SU-DHL-6 (cell line): ENCODE measurements at regions not wholly inside any gene's neighbourhood (a gene's known extent, or its start where the extent isn't known, plus 50 kb on each side); places are given as distances from the start of the nearest gene placed in this dataset.

Experiments used
- H2AFZ ChIP-seq: fragments of 200-600 bp; sonication (generic); 2 replicates; pipeline ENCODE4 v1.6.1; 2014; ENCODE audit warnings: low read depth, mild to moderate bottlenecking, moderate library complexity, mixed read lengths, antibody characterized with exemption, low read length; ENCODE audit not compliant: severe bottlenecking
- H3F3A ChIP-seq: fragments of 200-600 bp; shearing (Covaris generic); 2 replicates; pipeline ENCODE4 v1.6.0; 2016; ENCODE audit warnings: antibody characterized with exemption, mild to moderate bottlenecking; ENCODE audit not compliant: insufficient read depth
- H3K27ac ChIP-seq: fragments of 200-600 bp; sonication (generic); 2 replicates; pipeline ENCODE4 v1.5.1; 2016; ENCODE audit warnings: low read depth, mild to moderate bottlenecking, low read length, moderate library complexity, mixed read lengths
- H3K27me3 ChIP-seq: fragments of 200-600 bp; sonication (generic), shearing (Covaris generic); 2 replicates; pipeline ENCODE4 v1.6.0; 2014; ENCODE audit warnings: mild to moderate bottlenecking, low read length
- H3K36me3 ChIP-seq: fragments of 200-600 bp; sonication (generic); 2 replicates; pipeline ENCODE4 v1.6.1; 2014; ENCODE audit warnings: mild to moderate bottlenecking, low read length, mixed read lengths
- H3K4me2 ChIP-seq: fragments of 300-600, 200-600 bp; shearing (Covaris generic), sonication (generic); 2 replicates; pipeline ENCODE4 v1.6.0; 2014; ENCODE audit warnings: low read length, low read depth, mild to moderate bottlenecking; ENCODE audit not compliant: poor library complexity, severe bottlenecking
- H3K4me3 ChIP-seq: fragments of 200-600 bp; sonication (generic); 2 replicates; pipeline ENCODE4 v1.5.1; 2014; ENCODE audit warnings: antibody characterized with exemption, low read length, mild to moderate bottlenecking, mixed read lengths; ENCODE audit not compliant: insufficient read depth, poor library complexity, severe bottlenecking
- H3K79me2 ChIP-seq: fragments of 200-600 bp; sonication (generic); 2 replicates; pipeline ENCODE4 v1.6.1; 2014; ENCODE audit warnings: mild to moderate bottlenecking, low read length, moderate library complexity; ENCODE audit not compliant: insufficient read depth
- H3K9ac ChIP-seq: fragments of 200-600 bp; sonication (generic); 2 replicates; pipeline ENCODE4 v1.7.0; 2014; ENCODE audit warnings: mild to moderate bottlenecking, low read length
- H3K9me2 ChIP-seq: fragments of 200-600 bp; sonication (generic); replicated peaks from 2 replicates; pipeline ENCODE4 v1.6.1; 2014; ENCODE audit warnings: low read length; ENCODE audit not compliant: insufficient read depth
- H3K9me3 ChIP-seq: fragments of 200-600 bp; sonication (generic); 2 replicates; pipeline ENCODE4 v1.6.1; 2014; ENCODE audit warnings: low read length, mixed read lengths; ENCODE audit not compliant: insufficient read depth
- H4K20me1 ChIP-seq: fragments of 200-600 bp; sonication (generic); 2 replicates; pipeline ENCODE4 v1.6.1; 2014; ENCODE audit warnings: low read depth, mild to moderate bottlenecking, antibody characterized with exemption, low read length, moderate library complexity, mixed read lengths
- CTCF ChIP-seq: fragments of 200-600 bp; sonication (generic); IDR thresholded peaks from one replicate; pipeline ENCODE4 v1.5.1; 2017; ENCODE audit warnings: antibody characterized with exemption, mild to moderate bottlenecking, low read length, moderate library complexity; ENCODE audit not compliant: insufficient read depth, poor library complexity, severe bottlenecking
- EZH2phosphoT487 ChIP-seq: fragments of 200-600 bp; sonication (generic), shearing (Covaris generic); conservative IDR thresholded peaks from 2 replicates; pipeline ENCODE4 v1.6.1; 2018; ENCODE audit warnings: mild to moderate bottlenecking, antibody characterized with exemption, low read length, moderate library complexity, mixed read lengths

GRCh38 chr11:119550053-119550752 lies 127.2 kb upstream of the THY1 start:
- no peak for TF ChIP-seq CTCF
- no peak for TF ChIP-seq EZH2phosphoT487
- Histone ChIP-seq H2AFZ (no peak overlapping the region), H3K9me2 (no peaks in the 10 kb centered on the region), H3K9me3 (peaks cover 13% of the 10 kb centered on the region; the same call in 1 of the 2 replicates), H3K9ac (no peak overlapping the region), H3K27me3 (no peaks in the 10 kb centered on the region), H3F3A (no peaks in the 10 kb centered on the region), H3K4me2 (no peak overlapping the region), H3K79me2 (no peaks in the 10 kb centered on the region), H4K20me1 (no peaks in the 10 kb centered on the region), H3K36me3 (no peaks in the 10 kb centered on the region), H3K27ac (no peak overlapping the region), H3K4me3 (no peak overlapping the region)

- Histone ChIP-seq H3K4me2 (no peak overlapping the region), H3K27me3 (no peaks in the 10 kb centered on the region), H3K9me3 (peaks cover 13% of the 10 kb centered on the region; the same call in 1 of the 2 replicates), H4K20me1 (no peaks in the 10 kb centered on the region), H3K79me2 (no peaks in the 10 kb centered on the region), H3F3A (no peaks in the 10 kb centered on the region), H3K36me3 (no peaks in the 10 kb centered on the region), H3K9me2 (no peaks in the 10 kb centered on the region), H3K27ac (no peak overlapping the region), H3K4me3 (no peak overlapping the region), H2AFZ (no peak overlapping the region), H3K9ac (no peak overlapping the region)
- TF ChIP-seq EZH2phosphoT487, result no peak
These were observed 124.5 kb upstream of the THY1 start for GRCh38 chr11:119547511-119547910.

GRCh38 chr11:119545978-119546915 lies 123.3 kb upstream of the THY1 start:
- no peak overlapping the region for H3K9ac ChIP-seq
- H2AFZ ChIP-seq, result no peak overlapping the region
- no peaks in the 10 kb centered on the region for H3F3A ChIP-seq
- H3K27ac ChIP-seq, result no peak overlapping the region
- no peak overlapping the region for H3K4me2 ChIP-seq
- H3K79me2 ChIP-seq, result no peaks in the 10 kb centered on the region
- no peak overlapping the region for H3K4me3 ChIP-seq
- H3K36me3 ChIP-seq, result no peaks in the 10 kb centered on the region
- no peak for TF ChIP-seq EZH2phosphoT487
- TF ChIP-seq CTCF, result no peak
- no peaks in the 10 kb centered on the region for H3K27me3 ChIP-seq
- H4K20me1 ChIP-seq, result no peaks in the 10 kb centered on the region
- H3K9me2 ChIP-seq, result no peaks in the 10 kb centered on the region
- peaks cover 13% of the 10 kb centered on the region; the same call in 1 of the 2 replicates for H3K9me3 ChIP-seq
